ENCODE measurements at regions not wholly inside any gene's neighbourhood (a gene's known extent, or its start where the extent isn't known, plus 50 kb on each side); places are given as distances from the start of the nearest gene placed in this dataset.

GRCh38 chr2:150146879-150147278, 340.6 kb downstream of the RND3 start:
- TF ChIP-seq CTCF (conservative IDR thresholded peaks at IDR 0.05), result no peak
- TF ChIP-seq EZH2 (IDR thresholded peaks at IDR 0.05; ENCODE audit: low read depth), result no peak

Data from PC-9 (cell line).